T-helper 1 cell treated with Interleukin-12 subunit alpha and Interleukin-12 subunit beta and Interleukin-4 antibody, amounts not matched to agents 30 ng/mL and 1 ng/mL, for 36 hours (primary cell): ENCODE measurements at regions not wholly inside any gene's neighbourhood (a gene's known extent, or its start where the extent isn't known, plus 50 kb on each side); places are given as distances from the start of the nearest gene placed in this dataset.

Experiments
- intact Hi-C: fragments of 100-400 bp; cut with micrococcal nuclease; formaldehyde crosslinking; loops from one replicate; pipeline ENCODE4 v1.15.1; 2024

- intact Hi-C loops: no loop called here
Observed at GRCh38 chr19:31500946-31501345, 151.7 kb upstream of the TSHZ3 start.

GRCh38 chr19:31501427-31502195, 152.4 kb upstream of the TSHZ3 start:
- intact Hi-C loops: no loop called here

- intact Hi-C loops: no loop called here
Observed at GRCh38 chr19:31502536-31503170, 153.4 kb upstream of the TSHZ3 start.

GRCh38 chr19:31503211-31503610, 154.0 kb upstream of the TSHZ3 start:
- intact Hi-C loops: no loop called here

- intact Hi-C loops: no loop called here
Observed at GRCh38 chr19:31504221-31504620, 155.0 kb upstream of the TSHZ3 start.

- intact Hi-C loops: no loop called here
Observed at GRCh38 chr19:31505596-31505910, 156.3 kb upstream of the TSHZ3 start.

GRCh38 chr19:31506102-31506501, 156.9 kb upstream of the TSHZ3 start:
- intact Hi-C loops: no loop called here

DNA sequence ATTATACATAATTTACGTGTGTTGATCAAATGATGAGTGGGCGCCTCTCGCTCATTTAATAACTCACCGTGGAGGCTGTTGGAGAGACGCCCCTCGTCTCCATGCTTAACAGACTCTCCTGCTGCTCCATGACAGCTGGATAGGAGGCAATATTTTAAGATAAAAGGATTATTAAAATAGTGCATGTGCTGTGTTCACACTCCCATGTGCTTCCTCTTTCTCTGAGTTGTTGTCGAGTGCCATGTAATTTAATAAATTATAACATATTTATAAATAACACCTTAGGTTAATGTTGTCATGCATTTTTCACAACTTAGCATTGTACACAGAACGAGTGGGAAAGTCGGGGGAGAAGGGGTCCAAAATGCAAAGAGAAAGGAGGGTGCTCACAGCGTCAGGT, 161.4 kb upstream of the TSHZ3 start:
- intact Hi-C loops: no loop called here

DNA sequence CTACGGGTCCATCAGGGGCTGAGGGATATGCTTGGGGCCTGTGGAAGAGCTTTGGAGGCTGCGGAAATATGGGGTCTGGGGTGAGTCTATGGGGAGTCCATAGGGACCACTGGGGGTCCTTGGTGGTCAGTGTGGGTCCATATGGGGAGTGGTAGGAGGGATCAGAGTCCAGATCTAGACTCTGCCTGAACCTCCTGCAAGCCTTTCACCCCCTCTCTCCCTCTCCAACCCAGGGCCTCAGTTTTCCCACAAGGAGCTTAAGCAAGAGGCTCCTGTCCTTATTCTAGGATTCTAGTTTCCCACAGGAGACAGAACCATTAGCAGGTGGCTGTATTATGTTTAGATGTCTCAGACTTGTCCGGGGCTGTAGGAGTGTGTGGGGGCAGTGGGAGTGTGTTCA, 161.9 kb upstream of the TSHZ3 start:
- intact Hi-C loops: no loop called here

GRCh38 chr19:31511696-31512095, 162.5 kb upstream of the TSHZ3 start:
- intact Hi-C loops: no loop called here

GRCh38 chr19:31512181-31512970, 163.1 kb upstream of the TSHZ3 start:
- intact Hi-C loops: no loop called here

DNA sequence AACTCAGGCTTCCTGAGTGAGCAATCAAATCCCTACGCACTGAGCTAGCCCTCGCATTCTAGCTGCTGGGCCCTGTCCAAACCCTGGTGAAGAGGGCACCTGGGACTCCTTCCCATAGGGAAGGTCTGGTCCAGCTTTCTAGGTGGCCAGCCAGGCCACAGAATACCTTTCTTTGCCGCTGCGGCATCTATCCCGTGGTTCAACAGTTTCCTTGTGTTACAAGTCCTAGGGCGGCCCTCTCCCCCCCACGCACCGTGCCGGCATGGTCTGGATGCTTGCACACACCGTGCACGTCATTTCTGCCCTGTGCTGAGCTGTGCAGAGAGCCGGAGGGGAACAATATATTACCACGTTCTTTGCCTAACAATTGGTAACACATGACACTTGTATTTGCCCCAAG, 164.6 kb upstream of the TSHZ3 start:
- intact Hi-C loops: no loop called here

GRCh38 chr19:31515931-31516330, 166.7 kb upstream of the TSHZ3 start:
- intact Hi-C loops: no loop called here

GRCh38 chr19:31516756-31517155, 167.5 kb upstream of the TSHZ3 start:
- intact Hi-C loops: no loop called here

GRCh38 chr19:31517224-31518180, 168.3 kb upstream of the TSHZ3 start:
- intact Hi-C loops: no loop called here

GRCh38 chr19:31518216-31519020, 169.2 kb upstream of the TSHZ3 start:
- intact Hi-C loops: no loop called here

- intact Hi-C loops: no loop called here
Observed at GRCh38 chr19:31519256-31519655, 170.0 kb upstream of the TSHZ3 start.

GRCh38 chr19:31519908-31520307, 170.7 kb upstream of the TSHZ3 start:
- intact Hi-C loops: no loop called here

DNA sequence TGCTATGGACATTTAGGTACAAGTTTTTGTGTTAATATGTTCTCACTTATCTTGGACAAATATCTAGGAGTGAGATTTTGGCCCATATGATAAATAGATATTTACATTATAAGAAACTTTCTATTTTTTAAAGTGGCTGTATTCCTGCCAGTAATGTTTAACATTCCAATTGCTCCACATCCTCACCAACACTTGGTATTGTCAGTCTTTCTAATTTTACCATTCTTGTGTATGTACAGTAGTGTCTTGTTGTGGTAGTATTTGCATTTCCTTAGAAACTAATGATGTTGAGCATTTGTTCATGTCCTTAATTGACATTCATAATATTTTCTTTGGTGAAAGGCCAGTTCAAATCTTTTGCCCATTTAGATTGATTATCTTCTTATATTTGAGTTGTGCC, 171.4 kb upstream of the TSHZ3 start:
- intact Hi-C loops: no loop called here

- intact Hi-C loops: no loop called here
Observed at GRCh38 chr19:31525610-31526147, 176.4 kb upstream of the TSHZ3 start.
